IMR-90 (cell line): ENCODE measurements at regions not wholly inside any gene's neighbourhood (a gene's known extent, or its start where the extent isn't known, plus 50 kb on each side); places are given as distances from the start of the nearest gene placed in this dataset.

ENCODE experiments used
- ATAC-seq: fragments of 200-7000 bp; cut with Tn5 transposase; 2 replicates; pipeline ENCODE4 v1.9.1; 2020; ENCODE audit warnings: low read depth, mild to moderate bottlenecking, moderate library complexity
- BruUV-seq: library from RNA; stranded (reverse); fragments of 400-500 nt; replicated peaks from 2 replicates; lab custom pipeline; 2021; lab: Mats Ljungman, UMichigan
- CTCF ChIA-PET: fragments of 300-600 bp; formaldehyde crosslinking; extraction: SDS; loops from one replicate; lab custom pipeline; 2021; ENCODE audit warnings: antibody characterized with exemption; lab: Yijun Ruan, JAX
- POLR2A ChIA-PET: fragments of 300-600 bp; sonication (Branson Sonifier 250); formaldehyde crosslinking; loops from one replicate; lab custom pipeline; 2022; ENCODE audit warnings: antibody characterized with exemption; ENCODE audit not compliant: unreplicated experiment; lab: Charles Lee
- DNase-seq: peaks from one replicate; pipeline ENCODE4 v3.0.0; 2013
- H2AFZ ChIP-seq: replicated peaks from 2 replicates; pipeline ENCODE3; 2013; ENCODE audit warnings: low read length, mild to moderate bottlenecking; ENCODE audit not compliant: poor library complexity
- H2AK5ac ChIP-seq: 2 replicates; pipeline ENCODE4 v1.6.1; 2013; ENCODE audit warnings: low read depth, low read length, inconsistent platforms
- H2AK9ac ChIP-seq: replicated peaks from 2 replicates; pipeline ENCODE3; 2013; ENCODE audit warnings: mild to moderate bottlenecking, low read depth, low read length, moderate library complexity; ENCODE audit not compliant: poor library complexity
- H2BK120ac ChIP-seq: 2 replicates; pipeline ENCODE4 v1.6.1; 2013; ENCODE audit warnings: low read depth, low read length, inconsistent platforms
- H2BK15ac ChIP-seq: 3 replicates; pipeline ENCODE4 v1.6.1; 2013; ENCODE audit warnings: low read depth, low read length, inconsistent platforms
- H2BK20ac ChIP-seq: 2 replicates; pipeline ENCODE4 v1.6.1; 2013; ENCODE audit warnings: low read depth, mild to moderate bottlenecking, inconsistent platforms, low read length, moderate library complexity
- H2BK5ac ChIP-seq: 2 replicates; pipeline ENCODE4 v1.6.1; 2013; ENCODE audit warnings: mild to moderate bottlenecking, low read depth, low read length, inconsistent platforms; ENCODE audit not compliant: poor library complexity, severe bottlenecking
- H3K14ac ChIP-seq: replicated peaks from 2 replicates; pipeline ENCODE4 v1.6.1; 2013; ENCODE audit warnings: low read depth, low read length, inconsistent platforms
- H3K18ac ChIP-seq: 2 replicates; pipeline ENCODE4 v1.6.1; 2013; ENCODE audit warnings: low read depth, low read length, control low read depth
- H3K23ac ChIP-seq: 2 replicates; pipeline ENCODE4 v1.6.1; 2013; ENCODE audit warnings: low read depth, low read length, inconsistent platforms
- H3K27ac ChIP-seq: 2 replicates; pipeline ENCODE4 v1.5.1; 2013; ENCODE audit warnings: mild to moderate bottlenecking, control low read depth, low read length; ENCODE audit not compliant: insufficient read depth
- H3K27me3 ChIP-seq: 2 replicates; pipeline ENCODE4 v1.6.1; 2013; ENCODE audit warnings: low read length; ENCODE audit not compliant: control insufficient read depth, insufficient read depth
- H3K36me3 ChIP-seq: 2 replicates; pipeline ENCODE4 v1.6.1; 2013; ENCODE audit warnings: low read length, mixed read lengths; ENCODE audit not compliant: control insufficient read depth, insufficient read depth
- H3K4ac ChIP-seq: 2 replicates; pipeline ENCODE4 v1.6.1; 2013; ENCODE audit warnings: low read depth, low read length, inconsistent platforms
- H3K4me1 ChIP-seq: 2 replicates; pipeline ENCODE4 v1.6.1; 2013; ENCODE audit warnings: low read length, mixed read lengths; ENCODE audit not compliant: control insufficient read depth, insufficient read depth
- H3K4me2 ChIP-seq: 2 replicates; pipeline ENCODE4 v1.6.1; 2013; ENCODE audit warnings: low read depth, mild to moderate bottlenecking, control low read depth, low read length, moderate library complexity
- H3K4me3 ChIP-seq: 2 replicates; pipeline ENCODE4 v1.5.1; 2013; ENCODE audit warnings: low read depth, mild to moderate bottlenecking, control low read depth, low read length, moderate library complexity; ENCODE audit not compliant: insufficient read depth
- H3K56ac ChIP-seq: 2 replicates; pipeline ENCODE4 v1.6.1; 2013; ENCODE audit warnings: low read length, inconsistent platforms; ENCODE audit not compliant: insufficient read depth; ENCODE audit errors: extremely low read depth
- H3K79me1 ChIP-seq, 2 experiments: 2 replicates each; pipeline ENCODE4 v1.6.1; 2013; ENCODE audit warnings: low read length in 2 of 2, inconsistent platforms in 1 of 2, low read depth in 1 of 2
- H3K9ac ChIP-seq: 2 replicates; pipeline ENCODE4 v1.6.1; 2013; ENCODE audit warnings: low read depth, low read length, control low read depth
- H3K9me1 ChIP-seq: 2 replicates; pipeline ENCODE4 v1.6.1; 2013; ENCODE audit warnings: low read length, inconsistent platforms; ENCODE audit not compliant: insufficient read depth
- H3K9me3 ChIP-seq: 2 replicates; pipeline ENCODE4 v1.6.1; 2013; ENCODE audit warnings: low read length; ENCODE audit not compliant: control insufficient read depth, insufficient read depth
- H4K20me1 ChIP-seq: 2 replicates; pipeline ENCODE4 v1.6.1; 2013; ENCODE audit warnings: low read length, inconsistent platforms; ENCODE audit not compliant: insufficient read depth
- H4K5ac ChIP-seq: 2 replicates; pipeline ENCODE4 v1.6.1; 2013; ENCODE audit warnings: mild to moderate bottlenecking, low read depth, low read length, control low read depth
- H4K8ac ChIP-seq, 2 experiments: 2 replicates each; pipeline ENCODE4 v1.6.1; 2013; ENCODE audit warnings: low read depth in 2 of 2, low read length in 2 of 2, control low read depth in 1 of 2, inconsistent platforms in 1 of 2
- H4K91ac ChIP-seq: 2 replicates; pipeline ENCODE4 v1.6.1; 2013; ENCODE audit warnings: low read depth, low read length, inconsistent platforms; ENCODE audit not compliant: insufficient read depth
- BHLHE40 ChIP-seq: fragments of 150-350 bp; IDR thresholded peaks from 2 replicates; pipeline ENCODE4 v1.6.1; 2016; ENCODE audit warnings: mild to moderate bottlenecking, low read depth, low read length
- CEBPB ChIP-seq: IDR thresholded peaks from 2 replicates; pipeline ENCODE4 v1.6.1; 2012; ENCODE audit warnings: low read depth, low read length, improper control_type of control experiment
- CHD1 ChIP-seq: IDR thresholded peaks from 2 replicates; pipeline ENCODE4 v1.6.1; 2012; ENCODE audit warnings: low read depth, low read length, improper control_type of control experiment
- CTCF ChIP-seq: conservative IDR thresholded peaks from 2 replicates; pipeline ENCODE4 v1.5.1; 2012; ENCODE audit warnings: mild to moderate bottlenecking, low read depth, low read length, improper control_type of control experiment
- ELK1 ChIP-seq: fragments of 150-350 bp; IDR thresholded peaks from 2 replicates; pipeline ENCODE4 v1.6.1; 2016; ENCODE audit warnings: low read depth, mild to moderate bottlenecking, low read length, moderate library complexity, borderline replicate concordance
- FOS ChIP-seq: fragments of 150-350 bp; IDR thresholded peaks from 2 replicates; pipeline ENCODE4 v1.6.1; 2016; ENCODE audit warnings: low read depth, low read length
- MAFK ChIP-seq: IDR thresholded peaks from 2 replicates; pipeline ENCODE4 v1.6.1; 2012; ENCODE audit warnings: low read depth, low read length, improper control_type of control experiment
- MAZ ChIP-seq: IDR thresholded peaks from 2 replicates; pipeline ENCODE4 v1.6.1; 2012; ENCODE audit warnings: low read depth, mild to moderate bottlenecking, low read length, improper control_type of control experiment, moderate library complexity, borderline replicate concordance
- MXI1 ChIP-seq: IDR thresholded peaks from 2 replicates; pipeline ENCODE4 v1.6.1; 2012; ENCODE audit warnings: low read depth, mild to moderate bottlenecking, low read length, moderate library complexity, borderline replicate concordance
- NFE2L2 ChIP-seq: fragments of 150-350 bp; IDR thresholded peaks from 2 replicates; pipeline ENCODE4 v1.6.1; 2016; ENCODE audit warnings: low read depth, mild to moderate bottlenecking, low read length
- POLR2A ChIP-seq: IDR thresholded peaks from 2 replicates; pipeline ENCODE4 v1.6.1; 2012; ENCODE audit warnings: mild to moderate bottlenecking, low read depth, low read length
- RAD21 ChIP-seq: IDR thresholded peaks from 2 replicates; pipeline ENCODE4 v1.6.1; 2012; ENCODE audit warnings: low read length, improper control_type of control experiment
- RCOR1 ChIP-seq: IDR thresholded peaks from 2 replicates; pipeline ENCODE4 v1.6.1; 2012; ENCODE audit warnings: mild to moderate bottlenecking, low read length, improper control_type of control experiment; ENCODE audit not compliant: insufficient replicate concordance
- RFX5 ChIP-seq: IDR thresholded peaks from 2 replicates; pipeline ENCODE4 v1.8.0; 2012; ENCODE audit warnings: low read depth, mild to moderate bottlenecking, low read length, moderate library complexity
- SMC3 ChIP-seq: fragments of 150-350 bp; IDR thresholded peaks from 2 replicates; pipeline ENCODE4 v1.6.1; 2016; ENCODE audit warnings: low read depth, mild to moderate bottlenecking, antibody characterized with exemption, low read length, moderate library complexity
- WGBS, 2 experiments: methylation state at CpG; one replicate each; pipeline versions ENCODE4 v1.1.5 to v1.1.7; 2013; ENCODE audit warnings: missing lambda C conversion rate in 2 of 2; ENCODE audit not compliant: insufficient read length in 1 of 2; ENCODE audit errors: extremely low coverage in 2 of 2; 5-methylcytosine and 5-hydroxymethylcytosine counted together
- dilution Hi-C: fragments of 300-500 bp; cut with HindIII; formaldehyde crosslinking; loops from one replicate; pipeline ENCODE4 v1.14.3; 2018; ENCODE audit warnings: low sequenced_read_pairs; ENCODE audit not compliant: unreplicated experiment
- in situ Hi-C: fragments of 300-500 bp; cut with MboI; formaldehyde crosslinking; loops from 3 replicates; pipeline ENCODE4 v1.14.3; 2019; ENCODE audit warnings: low sequenced_read_pairs, inconsistent platforms, mixed read lengths
- intact Hi-C: fragments of 100-400 bp; cut with micrococcal nuclease; formaldehyde crosslinking; loops from 2 replicates; pipeline ENCODE4 v1.10.0; 2022
- TF ChIP-seq, protein P1 (sequence below): fragments of 150-350 bp; IDR thresholded peaks from 2 replicates; pipeline ENCODE4 v1.6.1; 2017; ENCODE audit warnings: mild to moderate bottlenecking, antibody characterized with exemption, low read length, low read depth

- H3K9ac ChIP-seq, result no peak overlapping the region
- no peak for DNase-seq
- no peaks in the 10 kb centered on the region for H3K9me3 ChIP-seq
- H3K4me1 ChIP-seq, result no peaks in the 10 kb centered on the region
- H4K5ac ChIP-seq, result no peak overlapping the region
- H3K18ac ChIP-seq, result no peak overlapping the region
- no peak overlapping the region for H2BK15ac ChIP-seq
- no peak overlapping the region for H2AK9ac ChIP-seq
- H2BK120ac ChIP-seq, result no peak overlapping the region
- no peaks in the 10 kb centered on the region for H3K36me3 ChIP-seq
- intact Hi-C loops, result no loop called here
- in situ Hi-C loops, result no loop called here
- no peak overlapping the region for H3K23ac ChIP-seq
- no peaks in the 10 kb centered on the region for H4K20me1 ChIP-seq
- no peak overlapping the region for H2BK5ac ChIP-seq
- no TSS peak for BruUV-seq
- no peak overlapping the region for H3K4ac ChIP-seq
- dilution Hi-C loops, result no loop called here
- no peak for ATAC-seq
- no peak overlapping the region for H2AFZ ChIP-seq
- H2AK5ac ChIP-seq, result no peak overlapping the region
- H2BK20ac ChIP-seq, result no peak overlapping the region
- ChIA-PET CTCF (no interaction called here), POLR2A (no interaction called here)
- no peak overlapping the region for H4K8ac ChIP-seq
- H3K27me3 ChIP-seq, result no peaks in the 10 kb centered on the region
- no peaks in the 10 kb centered on the region for H3K9me1 ChIP-seq
- WGBS, 2 experiments, result no CpG with 5 or more reads among the region's 3 CpGs
- H3K4me2 ChIP-seq, result no peak overlapping the region
- no peak overlapping the region for H3K56ac ChIP-seq
- H3K27ac ChIP-seq, result no peak overlapping the region
- no peak overlapping the region for H3K4me3 ChIP-seq
- no peak overlapping the region for H3K14ac ChIP-seq
- H3K79me1 ChIP-seq, result no peaks in the 10 kb centered on the region
- H4K91ac ChIP-seq, result no peak overlapping the region
- no peak for TF ChIP-seq CHD1
- TF ChIP-seq RFX5, result no peak
- no peak for TF ChIP-seq NFE2L2
- TF ChIP-seq CEBPB, result no peak
- no peak for TF ChIP-seq FOS
- TF ChIP-seq ELK1, result no peak
- TF ChIP-seq POLR2A, result no peak
- no peak for TF ChIP-seq MXI1
- TF ChIP-seq CTCF, result no peak
- TF ChIP-seq RCOR1, result no peak
- TF ChIP-seq MAFK, result no peak
- no peak for TF ChIP-seq MAZ
- TF ChIP-seq, protein P1, sequence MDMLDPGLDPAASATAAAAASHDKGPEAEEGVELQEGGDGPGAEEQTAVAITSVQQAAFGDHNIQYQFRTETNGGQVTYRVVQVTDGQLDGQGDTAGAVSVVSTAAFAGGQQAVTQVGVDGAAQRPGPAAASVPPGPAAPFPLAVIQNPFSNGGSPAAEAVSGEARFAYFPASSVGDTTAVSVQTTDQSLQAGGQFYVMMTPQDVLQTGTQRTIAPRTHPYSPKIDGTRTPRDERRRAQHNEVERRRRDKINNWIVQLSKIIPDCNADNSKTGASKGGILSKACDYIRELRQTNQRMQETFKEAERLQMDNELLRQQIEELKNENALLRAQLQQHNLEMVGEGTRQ, result no peak
- TF ChIP-seq RAD21, result no peak
- TF ChIP-seq SMC3, result no peak
- TF ChIP-seq BHLHE40, result no peak
Measured at GRCh38 chr16:22968931-22969330, 155.0 kb downstream of the HS3ST2 start.
